ENCODE measurements at regions not wholly inside any gene's neighbourhood (a gene's known extent, or its start where the extent isn't known, plus 50 kb on each side); places are given as distances from the start of the nearest gene placed in this dataset.
A peak's percentile ranks its signal among the peaks of the same experiment; 100 is the strongest.

- TF ChIP-seq, protein P1, sequence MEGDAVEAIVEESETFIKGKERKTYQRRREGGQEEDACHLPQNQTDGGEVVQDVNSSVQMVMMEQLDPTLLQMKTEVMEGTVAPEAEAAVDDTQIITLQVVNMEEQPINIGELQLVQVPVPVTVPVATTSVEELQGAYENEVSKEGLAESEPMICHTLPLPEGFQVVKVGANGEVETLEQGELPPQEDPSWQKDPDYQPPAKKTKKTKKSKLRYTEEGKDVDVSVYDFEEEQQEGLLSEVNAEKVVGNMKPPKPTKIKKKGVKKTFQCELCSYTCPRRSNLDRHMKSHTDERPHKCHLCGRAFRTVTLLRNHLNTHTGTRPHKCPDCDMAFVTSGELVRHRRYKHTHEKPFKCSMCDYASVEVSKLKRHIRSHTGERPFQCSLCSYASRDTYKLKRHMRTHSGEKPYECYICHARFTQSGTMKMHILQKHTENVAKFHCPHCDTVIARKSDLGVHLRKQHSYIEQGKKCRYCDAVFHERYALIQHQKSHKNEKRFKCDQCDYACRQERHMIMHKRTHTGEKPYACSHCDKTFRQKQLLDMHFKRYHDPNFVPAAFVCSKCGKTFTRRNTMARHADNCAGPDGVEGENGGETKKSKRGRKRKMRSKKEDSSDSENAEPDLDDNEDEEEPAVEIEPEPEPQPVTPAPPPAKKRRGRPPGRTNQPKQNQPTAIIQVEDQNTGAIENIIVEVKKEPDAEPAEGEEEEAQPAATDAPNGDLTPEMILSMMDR (IDR thresholded peaks at IDR 0.05; ENCODE audit: low read depth, low read length), result no peak
- no peak for DNase-seq
- Histone ChIP-seq H3K36me3 (no peaks in the 10 kb centered on the region), H3K4me3 (ENCODE audit: low read depth, low read length) (no peak overlapping the region), H3K9me3 (ENCODE audit: severe bottlenecking) (no peaks in the 10 kb centered on the region), H3K27me3 (ENCODE audit: insufficient read depth, low read depth, severe bottlenecking) (no peaks in the 10 kb centered on the region), H3K27ac (no peak overlapping the region)
Observed at GRCh38 chr13:55190996-55191395, 1949.7 kb upstream of the PRR20A start.

DNA sequence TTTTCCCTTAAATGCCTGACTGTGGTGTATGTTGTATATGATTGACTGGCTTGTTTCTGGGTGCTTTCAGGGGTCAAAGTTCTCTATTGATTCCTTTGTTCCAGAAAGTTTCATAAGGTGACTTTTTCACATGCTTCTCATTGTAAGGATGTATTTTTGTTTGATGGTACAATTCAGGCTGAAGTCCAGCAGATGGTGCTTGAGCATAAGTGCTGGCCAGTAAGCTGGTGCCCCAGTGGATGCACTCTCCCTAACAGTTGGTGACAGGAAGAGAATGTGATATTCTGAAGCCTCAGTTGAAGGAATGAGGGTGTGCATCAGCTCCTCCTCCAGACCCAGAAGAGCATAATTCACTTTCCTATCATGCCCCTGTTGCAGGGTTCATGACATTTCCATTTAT lies 1941.6 kb upstream of the PRR20A start:
- peak; percentile 10 for DNase-seq
- no peaks in the 10 kb centered on the region for H3K36me3 ChIP-seq
- no peaks in the 10 kb centered on the region for H3K9me3 ChIP-seq (ENCODE audit: severe bottlenecking)
- H3K27ac ChIP-seq, result no peak overlapping the region
- TF ChIP-seq, protein P1 (IDR thresholded peaks at IDR 0.05; ENCODE audit: low read depth, low read length), result peak; percentile 37; the same call in 1 of the 2 replicates
- H3K27me3 ChIP-seq (ENCODE audit: insufficient read depth, low read depth, severe bottlenecking), result no peaks in the 10 kb centered on the region
- H3K4me3 ChIP-seq (ENCODE audit: low read depth, low read length), result no peak overlapping the region

GRCh38 chr13:55214841-55215345 lies 1925.8 kb upstream of the PRR20A start:
- Histone ChIP-seq H3K27ac (no peak overlapping the region), H3K4me3 (ENCODE audit: low read depth, low read length) (no peak overlapping the region), H3K36me3 (no peaks in the 10 kb centered on the region), H3K27me3 (ENCODE audit: insufficient read depth, low read depth, severe bottlenecking) (no peaks in the 10 kb centered on the region), H3K9me3 (ENCODE audit: severe bottlenecking) (no peaks in the 10 kb centered on the region)
- TF ChIP-seq, protein P1 (IDR thresholded peaks at IDR 0.05; ENCODE audit: low read depth, low read length), result no peak
- no peak for DNase-seq

DNA sequence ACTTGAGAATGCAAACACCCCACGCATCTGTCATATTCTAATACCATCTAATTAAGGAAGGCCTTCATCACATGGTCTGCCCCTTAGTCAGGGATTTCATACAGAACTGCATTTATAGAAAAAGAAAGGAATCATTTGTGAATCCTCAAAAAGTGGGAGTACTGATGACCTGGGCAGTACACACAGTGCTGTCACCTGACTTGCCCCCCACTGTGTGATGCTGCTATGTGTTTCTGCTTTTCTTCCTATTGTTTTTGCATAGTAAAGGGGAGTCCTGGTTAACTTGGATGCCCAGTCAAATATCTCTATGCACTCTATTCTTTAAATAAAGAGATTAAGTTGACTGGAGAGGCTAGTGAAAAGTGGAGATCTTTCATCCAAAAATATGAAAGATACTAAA lies 1921.2 kb upstream of the PRR20A start:
- no peak for DNase-seq
- no peaks in the 10 kb centered on the region for H3K9me3 ChIP-seq (ENCODE audit: severe bottlenecking)
- H3K27ac ChIP-seq, result no peak overlapping the region
- TF ChIP-seq, protein P1 (IDR thresholded peaks at IDR 0.05; ENCODE audit: low read depth, low read length), result no peak
- H3K36me3 ChIP-seq, result no peaks in the 10 kb centered on the region
- no peak overlapping the region for H3K4me3 ChIP-seq (ENCODE audit: low read depth, low read length)
- H3K27me3 ChIP-seq (ENCODE audit: insufficient read depth, low read depth, severe bottlenecking), result no peaks in the 10 kb centered on the region

GRCh38 chr13:55229906-55230569 lies 1910.7 kb upstream of the PRR20A start:
- Histone ChIP-seq H3K9me3 (ENCODE audit: severe bottlenecking) (no peaks in the 10 kb centered on the region), H3K4me3 (ENCODE audit: low read depth, low read length) (no peak overlapping the region), H3K36me3 (no peaks in the 10 kb centered on the region), H3K27ac (no peak overlapping the region), H3K27me3 (ENCODE audit: insufficient read depth, low read depth, severe bottlenecking) (no peaks in the 10 kb centered on the region)
- DNase-seq, result no peak
- TF ChIP-seq, protein P1 (IDR thresholded peaks at IDR 0.05; ENCODE audit: low read depth, low read length), result no peak

DNA sequence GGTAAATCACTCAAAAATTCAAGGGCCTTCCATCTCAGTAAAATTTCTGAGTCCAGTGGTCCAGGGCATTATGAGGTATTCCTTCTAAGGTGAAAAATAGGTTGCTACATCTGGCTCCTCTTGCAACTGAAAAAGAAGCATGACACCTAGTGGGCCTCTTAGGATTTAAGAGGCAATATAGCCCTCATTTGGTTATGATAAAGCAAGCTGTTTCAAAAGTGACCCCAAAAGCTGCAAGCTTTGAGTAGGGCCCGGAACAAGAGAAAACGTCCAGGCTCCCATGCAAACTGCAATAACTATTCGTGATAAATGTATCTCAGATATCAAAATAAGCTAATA lies 1910.2 kb upstream of the PRR20A start:
- Histone ChIP-seq H3K27ac (no peak overlapping the region), H3K4me3 (ENCODE audit: low read depth, low read length) (no peak overlapping the region), H3K27me3 (ENCODE audit: insufficient read depth, low read depth, severe bottlenecking) (no peaks in the 10 kb centered on the region), H3K36me3 (no peaks in the 10 kb centered on the region), H3K9me3 (ENCODE audit: severe bottlenecking) (no peaks in the 10 kb centered on the region)
- TF ChIP-seq, protein P1 (IDR thresholded peaks at IDR 0.05; ENCODE audit: low read depth, low read length), result no peak
- no peak for DNase-seq
